IPS-18c (cell line): ENCODE measurements at regions not wholly inside any gene's neighbourhood (a gene's known extent, or its start where the extent isn't known, plus 50 kb on each side); places are given as distances from the start of the nearest gene placed in this dataset.

Source experiments
- H3K4me3 ChIP-seq: 2 replicates; pipeline ENCODE4 v1.7.0; 2013; ENCODE audit warnings: low read depth, mild to moderate bottlenecking, low read length, moderate library complexity; ENCODE audit not compliant: insufficient read depth
- H3K9me3 ChIP-seq: one replicate; pipeline ENCODE4 v1.6.1; 2013; ENCODE audit warnings: mild to moderate bottlenecking, low read length, moderate library complexity; ENCODE audit not compliant: control insufficient read depth, insufficient read depth

DNA sequence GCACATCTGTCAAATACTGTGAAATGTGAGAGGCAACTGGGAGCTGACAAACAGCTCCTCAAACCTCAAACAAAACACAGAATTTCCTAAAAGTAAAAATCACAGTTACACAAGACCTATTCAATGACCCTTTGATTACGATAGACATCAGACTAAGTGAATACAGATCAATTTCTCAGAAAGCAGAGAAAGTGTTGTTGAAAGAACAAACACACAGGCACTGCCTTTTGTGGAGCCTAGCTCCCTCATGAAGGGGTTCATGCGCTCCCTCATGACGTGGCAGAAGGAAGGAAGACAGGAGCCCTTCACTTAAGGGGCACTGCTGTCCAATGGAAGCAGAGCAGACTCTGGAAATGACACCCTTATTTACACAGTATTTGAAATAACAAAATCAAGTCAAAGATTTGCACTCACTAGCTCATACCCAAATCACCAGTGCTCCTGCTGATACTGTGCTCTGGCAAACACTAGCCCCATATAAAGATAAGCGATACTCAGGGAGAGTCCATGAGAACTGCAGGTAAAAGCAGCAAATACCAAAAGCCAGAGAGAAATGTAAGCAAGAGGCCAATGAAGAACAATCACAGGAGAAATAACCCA lies 144.9 kb downstream of the KLF12 start:
- H3K4me3 ChIP-seq, result no peak overlapping the region
- peaks cover 4% of the 10 kb centered on the region for H3K9me3 ChIP-seq

DNA sequence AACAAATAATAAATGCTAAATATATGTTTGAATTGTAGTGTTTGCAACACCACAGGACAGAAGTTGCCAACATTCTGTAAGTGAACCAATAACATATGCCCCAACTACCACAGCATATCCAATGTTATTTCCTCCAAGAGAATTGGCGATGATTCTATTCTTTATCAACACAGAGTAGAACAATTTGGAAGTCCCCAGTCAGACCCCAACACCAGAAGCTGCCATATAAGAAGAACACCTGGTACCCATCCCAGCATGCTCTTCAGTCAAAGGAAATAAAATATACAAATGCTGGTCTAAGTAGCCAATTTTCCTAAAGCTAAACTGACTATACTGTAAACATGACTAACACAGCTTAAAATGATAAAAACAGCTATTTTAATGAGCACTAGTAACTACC lies 145.7 kb downstream of the KLF12 start:
- no peak overlapping the region for H3K4me3 ChIP-seq
- H3K9me3 ChIP-seq, result peaks cover 4% of the 10 kb centered on the region

DNA sequence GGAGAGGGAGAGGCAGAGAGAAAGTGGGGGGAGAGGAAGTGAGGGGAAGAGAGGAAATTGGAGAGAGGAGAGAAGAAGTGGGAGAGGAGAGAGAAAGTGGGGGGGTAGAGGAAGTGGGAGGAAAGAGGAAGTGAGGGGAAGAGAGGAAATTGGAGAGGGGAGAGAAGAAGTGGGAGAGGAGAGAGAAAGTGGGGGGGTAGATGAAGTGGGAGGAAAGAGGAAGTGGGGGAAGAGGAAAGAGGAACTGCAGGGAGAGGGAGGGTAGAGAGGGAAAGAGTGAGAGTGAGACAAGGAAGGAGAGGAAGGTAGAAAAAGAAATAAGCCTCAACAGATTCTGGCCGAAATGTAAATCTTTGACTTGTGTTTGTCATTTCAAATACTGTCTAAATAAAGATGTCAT lies 146.6 kb downstream of the KLF12 start:
- peaks cover 4% of the 10 kb centered on the region for H3K9me3 ChIP-seq
- no peak overlapping the region for H3K4me3 ChIP-seq

DNA sequence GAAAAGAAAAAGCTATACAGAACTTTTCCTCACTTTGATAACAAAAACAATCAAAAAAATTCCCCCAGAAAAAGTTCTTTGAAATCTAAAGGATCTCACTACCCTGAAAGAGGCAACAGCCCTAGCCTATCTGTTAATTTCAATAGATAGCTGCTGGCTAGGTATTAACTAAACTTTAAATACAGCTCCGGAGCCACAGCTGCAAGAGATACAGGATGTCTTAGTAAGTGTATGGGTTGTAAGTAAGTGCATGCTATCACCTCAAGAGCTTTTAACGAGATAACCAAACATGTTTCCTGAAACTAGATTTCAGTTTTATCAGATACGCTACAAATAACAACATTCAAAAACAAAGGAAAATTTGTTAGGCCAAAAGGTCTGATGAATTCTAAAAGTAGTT lies 148.4 kb downstream of the KLF12 start:
- H3K4me3 ChIP-seq, result no peak overlapping the region
- H3K9me3 ChIP-seq, result peaks cover 4% of the 10 kb centered on the region

DNA sequence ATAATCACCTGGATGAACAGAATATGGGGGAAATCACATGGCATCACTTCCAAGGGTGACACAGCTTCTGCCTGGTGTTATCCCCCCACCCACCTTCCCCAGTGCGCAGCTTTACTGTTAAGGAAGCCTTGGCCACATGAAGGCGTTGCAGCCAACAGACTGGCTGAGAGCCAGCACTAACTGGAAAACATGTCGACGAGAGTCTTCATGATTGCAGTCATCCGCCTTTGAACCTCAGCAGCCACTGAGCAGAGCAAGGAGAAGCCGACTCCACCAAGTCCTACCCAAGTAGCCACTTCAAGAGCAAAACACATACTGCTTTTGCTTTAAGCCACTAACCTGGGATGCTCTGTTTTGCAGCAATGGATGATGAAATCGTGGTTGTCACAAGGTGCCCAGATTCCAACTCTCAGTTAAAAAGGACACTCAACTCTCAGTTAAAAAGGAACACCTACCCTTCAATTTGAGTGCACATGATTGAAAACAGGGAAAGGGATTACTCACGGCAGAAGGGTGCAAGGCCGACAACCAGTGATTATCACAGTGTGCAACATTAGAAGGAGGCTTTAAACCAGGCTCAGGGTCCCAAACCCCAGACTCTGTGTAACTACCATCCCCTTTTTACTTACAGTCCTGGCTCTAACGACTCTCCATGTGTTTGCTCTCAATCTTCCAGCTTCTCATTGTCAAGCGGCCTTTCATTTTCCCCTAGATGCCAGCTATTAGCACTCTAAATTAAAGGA lies 149.1 kb downstream of the KLF12 start:
- Histone ChIP-seq H3K4me3 (no peak overlapping the region), H3K9me3 (peaks cover 4% of the 10 kb centered on the region)

DNA sequence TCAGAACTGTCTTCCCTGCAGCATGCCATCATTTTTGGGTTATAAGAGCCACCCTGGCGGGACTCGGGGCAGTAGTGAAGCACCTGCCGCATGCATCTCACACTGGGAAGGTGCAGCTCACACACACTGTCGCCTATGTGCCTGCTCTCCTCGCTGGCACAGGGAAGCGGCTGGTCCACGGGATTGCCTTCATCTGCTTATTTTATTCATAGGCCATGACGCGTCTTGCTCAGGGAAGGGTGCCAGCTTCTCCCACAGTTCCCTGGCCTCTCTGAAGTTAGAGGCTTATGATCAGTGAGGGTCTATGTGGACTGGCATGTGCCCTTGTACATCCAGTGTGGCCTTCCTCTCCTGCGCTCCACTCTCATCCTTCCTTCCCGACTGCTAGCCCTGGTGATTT lies 150.0 kb downstream of the KLF12 start:
- Histone ChIP-seq H3K4me3 (no peak overlapping the region), H3K9me3 (peaks cover 4% of the 10 kb centered on the region)

DNA sequence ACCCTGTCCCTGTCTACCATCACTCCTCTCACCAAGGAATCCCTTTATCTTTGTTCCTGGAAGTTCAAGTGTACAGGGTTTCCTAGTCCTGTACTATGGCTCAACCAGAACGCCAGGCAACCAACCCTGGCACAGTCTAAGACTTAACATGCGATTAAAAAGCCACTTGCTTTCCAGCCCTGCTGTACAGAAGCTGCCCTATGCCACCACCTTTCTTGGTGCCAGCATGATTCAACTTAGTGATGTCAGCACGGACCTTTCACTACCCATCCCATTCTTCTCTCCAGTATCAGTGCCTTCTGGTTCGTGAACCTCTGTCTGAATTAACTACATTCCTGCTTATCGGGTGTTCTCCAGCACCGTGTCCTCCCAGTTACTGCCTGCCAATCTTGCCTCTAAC lies 151.1 kb downstream of the KLF12 start:
- Histone ChIP-seq H3K9me3 (peaks cover 4% of the 10 kb centered on the region), H3K4me3 (no peak overlapping the region)

DNA sequence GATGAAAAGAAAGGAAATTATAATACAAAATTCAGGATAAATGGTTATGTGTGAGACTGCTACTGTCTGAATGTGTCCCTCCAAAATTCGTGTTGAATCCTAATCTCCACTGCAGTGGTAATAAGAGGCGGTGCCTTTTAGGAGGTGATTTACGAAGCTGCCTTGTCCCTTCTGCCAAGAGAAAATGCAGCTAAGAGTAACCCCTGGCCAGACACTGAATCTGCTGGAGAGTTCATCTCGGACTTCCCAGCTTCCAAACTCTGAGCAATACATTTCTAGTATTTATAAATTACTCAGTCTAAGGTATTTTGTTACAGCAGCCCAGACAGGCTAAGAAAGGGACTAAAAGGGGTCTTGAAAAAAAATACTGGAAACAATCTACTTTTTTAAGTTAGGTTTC lies 152.6 kb downstream of the KLF12 start:
- no peak overlapping the region for H3K4me3 ChIP-seq
- no peaks in the 10 kb centered on the region for H3K9me3 ChIP-seq

DNA sequence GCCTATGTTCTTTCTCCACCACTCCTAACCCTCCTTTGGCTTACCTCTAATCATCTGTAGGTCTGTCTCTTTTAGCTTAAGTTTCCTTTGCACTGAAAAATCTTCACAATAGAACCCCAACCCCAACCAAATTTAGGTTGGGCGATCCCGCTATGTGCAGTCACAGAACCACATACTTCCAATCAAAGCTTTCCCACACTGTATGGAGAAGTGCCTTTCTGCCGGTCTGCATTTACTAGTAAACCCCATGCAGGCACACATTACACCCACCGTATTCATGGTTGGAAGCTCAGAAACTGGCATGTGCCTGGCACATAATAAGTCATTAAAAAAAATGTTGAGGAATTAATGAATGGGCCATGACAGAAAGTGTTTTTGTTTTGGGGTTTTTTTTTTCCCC lies 158.4 kb downstream of the KLF12 start:
- no peaks in the 10 kb centered on the region for H3K9me3 ChIP-seq
- H3K4me3 ChIP-seq, result no peak overlapping the region

DNA sequence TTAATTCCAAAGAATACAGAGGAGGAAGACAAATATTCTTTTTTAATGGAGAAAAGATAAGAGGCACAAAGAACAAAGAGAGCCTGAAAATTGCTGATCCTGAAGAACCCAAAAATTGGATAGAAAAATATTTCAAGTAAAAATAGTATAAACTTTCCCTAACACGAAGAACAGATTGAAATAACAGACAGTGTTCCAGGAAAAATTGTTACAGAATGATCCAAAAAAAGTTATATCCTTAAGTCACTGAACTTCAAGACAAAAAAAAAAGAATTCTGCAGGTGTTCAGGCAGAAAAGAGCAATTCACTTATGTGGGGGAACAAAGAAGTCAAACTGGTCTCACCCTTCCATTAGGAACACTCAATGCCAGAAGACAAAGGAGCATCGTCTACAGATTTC lies 160.2 kb downstream of the KLF12 start:
- Histone ChIP-seq H3K9me3 (no peaks in the 10 kb centered on the region), H3K4me3 (no peak overlapping the region)

DNA sequence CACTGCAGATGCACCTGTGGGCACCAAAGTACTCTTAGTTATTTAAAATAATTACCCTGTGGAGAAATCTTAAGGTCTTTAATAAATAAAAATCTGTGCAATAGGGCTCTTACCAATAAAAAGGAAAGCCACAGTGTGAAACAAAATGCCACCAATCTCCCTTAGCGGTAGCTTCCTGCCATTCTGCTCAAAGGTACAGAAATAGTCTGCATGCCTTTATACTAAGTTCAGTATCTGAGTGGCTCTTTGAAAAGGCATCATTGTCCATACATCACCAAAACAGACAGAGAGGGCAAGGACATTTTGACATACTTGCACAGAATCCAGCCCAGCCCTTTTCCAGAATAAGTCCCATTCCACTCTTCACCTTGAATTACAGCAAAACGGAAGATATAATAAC lies 161.0 kb downstream of the KLF12 start:
- no peak overlapping the region for H3K4me3 ChIP-seq
- no peaks in the 10 kb centered on the region for H3K9me3 ChIP-seq

DNA sequence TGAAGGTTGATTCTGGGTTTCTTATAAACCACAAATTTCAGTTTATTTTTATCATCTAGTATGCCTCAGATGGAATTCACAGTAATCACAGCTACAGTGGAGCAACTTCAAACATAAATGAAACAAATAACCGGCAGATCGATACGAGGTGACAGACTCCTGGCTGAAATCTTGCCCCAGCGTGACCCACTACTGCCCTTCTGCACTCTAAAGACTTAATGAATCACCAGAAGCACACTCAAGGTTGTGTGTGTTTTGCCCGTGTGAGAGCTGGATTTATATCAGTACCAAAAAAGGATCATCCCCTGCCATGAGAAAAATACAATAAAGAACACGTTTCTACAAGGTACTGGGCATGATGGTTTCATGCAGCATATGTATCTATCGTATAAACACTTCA lies 161.7 kb downstream of the KLF12 start:
- H3K4me3 ChIP-seq, result no peak overlapping the region
- no peaks in the 10 kb centered on the region for H3K9me3 ChIP-seq

DNA sequence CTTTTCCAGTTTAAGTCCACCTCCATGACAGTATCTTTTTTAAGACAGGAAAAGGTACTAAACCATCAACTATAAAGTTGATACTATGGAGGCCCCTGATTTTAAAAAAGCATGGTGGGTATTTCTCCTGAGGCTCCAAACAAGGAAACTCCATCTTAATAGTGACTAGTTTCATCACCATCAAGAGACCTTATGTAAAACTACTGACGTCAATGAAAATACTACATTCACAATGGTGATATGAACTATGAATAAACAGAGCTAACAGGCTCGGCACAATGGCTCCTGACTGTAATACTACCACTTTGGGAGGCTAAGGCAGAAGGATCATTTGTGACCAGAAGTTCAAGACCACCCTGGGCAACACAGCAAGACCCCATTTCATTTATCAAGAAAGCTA lies 162.7 kb downstream of the KLF12 start:
- Histone ChIP-seq H3K9me3 (no peaks in the 10 kb centered on the region), H3K4me3 (no peak overlapping the region)

DNA sequence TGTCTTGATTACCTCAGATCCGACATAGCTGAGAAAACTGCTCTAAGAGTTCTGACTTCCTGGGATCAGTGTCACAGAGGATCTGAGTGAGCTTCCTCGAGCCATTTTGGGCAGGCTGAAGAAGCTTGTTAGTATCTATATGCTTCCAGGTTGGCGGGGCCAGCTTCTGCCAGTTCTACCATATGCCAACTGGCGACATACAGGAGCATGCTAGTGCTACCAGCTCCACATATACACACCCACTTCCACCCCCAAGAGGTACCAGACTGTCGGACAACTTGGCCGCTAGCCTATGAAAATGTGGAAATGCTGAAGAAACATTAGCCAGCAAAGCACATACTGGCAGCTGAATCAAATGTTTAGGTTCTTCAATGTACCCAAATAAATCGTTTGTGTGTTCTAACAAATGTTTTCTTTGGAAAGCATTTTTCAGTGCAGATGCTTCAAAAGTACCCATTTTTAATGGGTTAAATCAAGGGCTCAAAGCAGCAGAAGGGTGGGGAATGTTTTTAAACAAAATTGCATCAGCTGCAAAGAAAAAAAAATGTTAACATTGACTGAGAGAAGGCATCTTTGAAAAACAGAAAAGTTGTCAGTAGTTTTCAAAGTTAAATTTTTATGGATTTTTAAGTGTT lies 163.7 kb downstream of the KLF12 start:
- Histone ChIP-seq H3K4me3 (no peak overlapping the region), H3K9me3 (no peaks in the 10 kb centered on the region)

DNA sequence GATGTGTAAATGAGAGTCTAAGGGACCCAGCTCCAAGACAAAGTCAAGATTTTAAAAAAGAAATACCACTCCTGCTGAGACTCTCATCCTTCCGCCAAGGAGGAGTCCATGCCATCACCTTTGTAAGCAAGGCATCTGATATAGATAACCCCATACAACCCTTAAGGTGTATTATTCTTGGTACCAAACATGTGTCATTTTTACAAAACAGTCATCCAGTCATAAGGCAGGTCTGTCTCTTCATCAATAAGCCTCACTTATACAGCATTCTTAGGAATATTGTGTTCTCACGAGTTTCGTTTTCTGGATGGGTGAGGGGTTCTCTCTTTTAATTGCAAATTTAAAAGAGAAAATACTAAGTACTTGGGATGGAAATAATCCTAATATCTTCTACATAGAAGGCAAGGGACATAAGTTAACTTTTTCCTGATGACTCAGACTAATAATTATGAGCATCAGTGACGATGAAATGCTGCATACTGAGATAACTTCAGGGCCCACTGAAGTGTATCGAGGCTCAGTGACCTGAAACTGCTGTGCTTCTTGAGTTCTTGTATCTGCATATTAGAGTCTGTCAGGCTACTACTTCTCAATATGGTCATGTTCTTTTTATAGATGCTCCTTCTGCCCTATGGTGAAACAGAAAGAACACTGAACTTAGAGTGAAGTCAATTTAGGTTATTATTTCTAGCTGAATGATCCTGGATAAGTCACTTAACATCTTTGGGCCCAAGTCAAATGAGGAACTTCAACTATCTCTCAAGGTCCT lies 166.6 kb downstream of the KLF12 start:
- Histone ChIP-seq H3K4me3 (no peak overlapping the region), H3K9me3 (no peaks in the 10 kb centered on the region)

DNA sequence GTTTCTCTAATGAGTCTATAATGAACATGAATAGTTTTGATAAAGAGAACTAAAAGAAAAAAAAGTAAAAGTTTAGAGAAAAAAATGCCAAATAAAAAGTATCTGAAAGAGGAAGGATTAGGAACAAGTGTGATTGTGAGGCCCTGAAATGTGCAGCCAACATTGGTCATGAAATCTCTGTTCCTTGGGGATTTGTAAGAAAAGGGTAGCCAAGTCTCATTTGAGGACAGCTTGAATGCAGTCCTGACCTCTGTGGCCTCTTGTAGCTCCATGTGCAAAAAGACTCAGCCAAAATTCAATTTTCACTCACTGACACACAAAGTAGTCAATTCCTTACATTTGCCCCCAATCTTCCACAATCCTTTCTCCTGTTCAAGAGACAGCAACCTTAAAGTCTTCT lies 167.9 kb downstream of the KLF12 start:
- Histone ChIP-seq H3K4me3 (no peak overlapping the region), H3K9me3 (no peaks in the 10 kb centered on the region)

DNA sequence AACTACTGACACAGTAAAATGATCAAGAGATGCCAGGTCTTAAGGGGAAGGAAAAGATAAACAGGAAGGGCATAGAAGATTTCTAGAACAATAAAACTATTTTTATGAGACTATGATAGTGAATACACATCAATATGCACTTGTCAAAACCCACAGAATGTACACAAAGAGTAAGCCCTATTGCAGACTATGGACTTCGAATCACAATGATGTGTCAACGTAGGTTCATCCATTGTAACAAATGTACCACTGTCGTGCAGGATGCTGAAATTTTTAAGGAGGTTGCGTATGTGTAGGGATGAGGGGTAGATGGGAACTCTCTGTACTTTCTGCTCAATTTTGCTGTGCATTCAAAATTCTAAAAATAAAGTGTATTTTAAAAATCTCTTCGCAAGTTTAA lies 171.9 kb downstream of the KLF12 start:
- no peaks in the 10 kb centered on the region for H3K9me3 ChIP-seq

DNA sequence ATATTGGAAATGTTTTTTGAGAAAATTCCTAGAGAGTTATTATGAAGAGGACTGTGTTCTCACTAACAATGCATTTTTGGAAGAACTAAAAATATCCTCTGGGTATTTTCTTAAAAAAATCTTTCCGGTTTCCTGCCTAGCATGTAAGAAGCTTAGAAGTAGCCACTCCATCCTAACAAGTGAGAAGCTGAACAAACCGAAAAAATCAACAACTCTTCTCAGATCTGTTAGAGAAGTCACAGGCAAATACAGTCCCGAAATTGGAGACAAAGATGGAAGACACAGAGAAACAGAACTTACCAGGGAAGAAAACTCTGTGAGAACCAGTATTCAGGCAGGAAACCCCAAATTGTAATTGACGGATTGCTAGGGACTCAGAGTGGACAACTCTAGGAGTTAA lies 173.0 kb downstream of the KLF12 start:
- Histone ChIP-seq H3K9me3 (no peaks in the 10 kb centered on the region), H3K4me3 (no peak overlapping the region)

More for the DNA sequence above, 171.9 kb downstream of the KLF12 start:
- no peak overlapping the region for H3K4me3 ChIP-seq
